ENCODE measurements at regions not wholly inside any gene's neighbourhood (a gene's known extent, or its start where the extent isn't known, plus 50 kb on each side); places are given as distances from the start of the nearest gene placed in this dataset.

- no peak for DNase-seq (ENCODE audit: low read depth)
These were observed 87.6 kb downstream of the YTHDF1 start for GRCh38 chr20:63128367-63128766.

GRCh38 chr20:63127700-63128364 lies 88.1 kb downstream of the YTHDF1 start:
- DNase-seq (ENCODE audit: low read depth), result no peak

GRCh38 chr20:63126876-63127699 lies 88.8 kb downstream of the YTHDF1 start:
- DNase-seq (ENCODE audit: low read depth), result no peak

- no peak for DNase-seq (ENCODE audit: low read depth)
These were observed 89.9 kb downstream of the YTHDF1 start for GRCh38 chr20:63125838-63126601.

GRCh38 chr20:63125581-63125837 lies 90.4 kb downstream of the YTHDF1 start:
- no peak for DNase-seq (ENCODE audit: low read depth)

GRCh38 chr20:63124782-63125580 lies 91.0 kb downstream of the YTHDF1 start:
- DNase-seq (ENCODE audit: low read depth), result no peak

GRCh38 chr20:63124092-63124781 lies 91.7 kb downstream of the YTHDF1 start:
- no peak for DNase-seq (ENCODE audit: low read depth)

GRCh38 chr20:63123331-63123741 lies 92.6 kb downstream of the YTHDF1 start:
- DNase-seq (ENCODE audit: low read depth), result no peak

- DNase-seq (ENCODE audit: low read depth), result no peak
These were observed 93.3 kb downstream of the YTHDF1 start for GRCh38 chr20:63122626-63123025.

GRCh38 chr20:63121749-63122405 lies 94.1 kb downstream of the YTHDF1 start:
- no peak for DNase-seq (ENCODE audit: low read depth)

- DNase-seq (ENCODE audit: low read depth), result no peak
These were observed 94.7 kb downstream of the YTHDF1 start for GRCh38 chr20:63121246-63121645.

GRCh38 chr20:63120808-63121090 lies 95.2 kb downstream of the YTHDF1 start:
- DNase-seq (ENCODE audit: low read depth), result no peak

GRCh38 chr20:63119963-63120807 lies 95.7 kb downstream of the YTHDF1 start:
- DNase-seq (ENCODE audit: low read depth), result no peak

GRCh38 chr20:63119121-63119962 lies 96.6 kb downstream of the YTHDF1 start:
- no peak for DNase-seq (ENCODE audit: low read depth)

- DNase-seq (ENCODE audit: low read depth), result no peak
These were observed 97.4 kb downstream of the YTHDF1 start for GRCh38 chr20:63118303-63119120.

- no peak for DNase-seq (ENCODE audit: low read depth)
These were observed 98.1 kb downstream of the YTHDF1 start for GRCh38 chr20:63117661-63118302.

- no peak for DNase-seq (ENCODE audit: low read depth)
These were observed 98.8 kb downstream of the YTHDF1 start for GRCh38 chr20:63117151-63117550.

All from activated T-cell treated with anti-CD3 and anti-CD28 coated beads for 48 hours (primary cell).